NCI-H82 (cell line): ENCODE measurements at regions not wholly inside any gene's neighbourhood (a gene's known extent, or its start where the extent isn't known, plus 50 kb on each side); places are given as distances from the start of the nearest gene placed in this dataset.
"Not testable (repeated sequence)": the region's sequence is repeated elsewhere in the genome, so short reads cannot be mapped to it uniquely, and the experiment has no call there.

Experiments used
- DNase-seq: peaks from one replicate; lab custom pipeline; 2025; lab: John Stamatoyannopoulos, UW

DNA sequence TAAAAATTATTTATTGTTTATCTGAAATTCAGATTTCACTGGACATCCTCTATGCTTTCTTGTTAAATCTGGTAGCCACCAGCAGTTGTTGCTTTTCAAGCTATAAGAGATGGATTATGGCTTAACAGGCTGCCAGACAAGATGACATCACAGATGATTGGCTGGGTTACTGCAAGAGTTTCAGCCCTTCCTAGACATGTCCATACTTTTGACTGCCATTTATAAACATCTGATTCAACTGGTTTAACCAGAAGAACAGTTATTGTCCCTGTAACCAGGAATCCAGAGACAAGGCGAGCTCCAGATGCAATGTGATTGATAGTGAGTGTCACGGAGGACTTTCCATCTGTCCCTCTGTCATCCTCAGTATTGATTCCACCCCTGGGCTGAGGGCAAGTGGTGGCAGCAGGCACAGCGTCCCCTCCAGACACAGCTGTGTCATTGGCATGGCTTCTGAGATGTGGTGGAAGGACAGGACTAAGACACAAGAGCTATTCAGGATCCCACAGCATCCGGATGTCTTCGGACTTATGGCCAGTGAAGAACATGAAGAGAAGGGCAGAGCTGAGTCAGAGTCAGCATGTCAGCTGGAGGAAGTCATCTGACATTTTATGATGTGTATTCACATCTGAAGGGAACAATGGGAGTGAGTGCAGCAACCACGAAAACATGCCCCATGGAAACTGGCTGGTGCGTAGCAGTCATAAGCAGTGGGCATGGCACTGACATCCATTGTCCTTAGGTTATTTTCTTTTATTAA lies 284.5 kb upstream of the CDYL start:
- DNase-seq, result no peak

DNA sequence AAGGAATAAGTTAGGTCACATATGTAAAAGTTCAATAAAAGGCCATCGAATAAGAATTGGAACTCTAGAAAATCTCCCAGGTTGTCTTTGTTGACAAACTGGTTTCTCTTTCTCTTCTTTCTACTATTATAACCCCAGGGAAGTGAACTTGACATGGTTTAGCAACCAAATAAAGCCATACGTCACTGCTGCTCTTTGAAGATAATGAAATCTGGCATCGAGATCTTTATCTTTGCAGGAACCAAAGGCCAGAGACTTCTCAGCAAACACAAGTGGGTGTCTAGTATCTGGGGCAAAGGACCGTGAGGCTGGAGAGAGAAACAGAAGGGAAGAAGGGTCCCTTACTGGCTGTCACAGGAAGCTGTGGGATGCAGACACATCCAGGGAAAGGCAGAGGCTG lies 286.7 kb upstream of the CDYL start:
- DNase-seq, result no peak

DNA sequence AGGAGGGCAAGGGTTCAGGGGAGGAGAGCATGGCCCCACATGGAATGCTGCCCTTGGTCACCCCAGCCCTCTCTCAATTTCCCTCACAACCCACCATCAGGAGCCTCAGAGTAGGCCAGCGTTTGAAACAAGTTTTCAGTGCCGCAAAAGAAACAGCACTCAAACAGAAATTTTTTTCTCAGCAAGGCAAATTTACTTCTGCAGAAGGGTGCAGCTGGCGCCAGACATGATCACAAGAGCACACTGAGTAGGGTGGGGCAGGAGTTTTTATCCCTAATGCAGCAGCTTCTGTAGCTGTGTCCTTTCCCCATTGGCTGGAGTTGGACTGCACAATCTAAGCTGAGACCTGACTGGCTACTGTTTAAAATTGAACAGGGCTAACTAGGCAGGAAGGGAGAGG lies 287.8 kb upstream of the CDYL start:
- no peak for DNase-seq

DNA sequence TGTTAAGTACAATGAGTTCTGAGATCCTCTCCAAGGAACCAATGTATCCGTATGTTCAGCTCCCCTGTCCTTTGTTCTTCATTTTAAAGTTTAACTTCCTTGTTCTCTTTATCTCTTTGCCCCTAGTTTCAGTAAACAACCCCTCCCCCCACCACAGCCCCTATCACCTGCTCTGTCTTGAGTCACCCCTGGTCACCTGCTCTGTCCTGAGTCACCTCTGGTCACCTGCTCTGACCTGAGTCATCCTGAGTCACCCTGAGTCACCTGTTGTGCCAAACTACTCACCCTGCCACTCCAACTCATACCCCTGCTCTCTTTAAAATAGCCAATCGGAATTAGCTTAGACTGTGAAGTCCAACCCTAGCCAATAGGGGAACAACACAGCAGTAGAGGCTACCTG lies 288.7 kb upstream of the CDYL start:
- DNase-seq, result no peak

DNA sequence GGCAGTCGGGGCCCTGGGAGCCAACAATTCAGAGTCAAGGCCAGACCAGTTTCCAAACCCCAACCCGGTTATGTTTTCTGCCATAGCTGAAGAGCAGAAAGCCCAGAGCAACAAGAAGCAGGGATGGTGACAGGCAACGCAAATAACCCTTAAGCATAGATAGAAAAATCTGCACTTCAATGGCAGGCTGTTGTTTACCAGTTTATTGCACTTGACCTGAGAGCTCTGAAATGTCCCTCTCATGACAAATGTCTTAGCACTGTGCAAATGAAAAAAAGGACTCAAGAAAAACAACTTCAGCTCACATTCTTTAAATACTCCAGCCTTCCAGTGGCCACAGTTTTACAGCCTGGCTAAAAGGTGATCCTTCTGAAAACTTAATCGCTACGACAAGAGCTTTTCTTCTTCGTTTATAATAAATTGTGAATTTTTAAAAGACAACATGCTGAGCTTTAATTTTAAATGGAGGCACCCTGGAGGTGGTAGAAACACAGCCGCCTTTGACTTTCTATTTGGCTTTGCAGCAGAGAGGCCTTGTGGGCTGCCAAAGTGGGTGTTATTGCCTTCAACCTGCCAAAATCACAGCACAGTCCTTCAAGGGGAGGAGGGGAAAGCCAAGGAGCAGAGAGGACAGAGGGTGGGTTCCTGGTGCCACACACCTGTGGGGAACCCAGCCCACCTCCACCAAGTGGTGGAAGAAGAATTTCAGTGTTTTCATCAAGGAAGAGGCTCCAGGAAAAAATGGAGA lies 289.5 kb upstream of the CDYL start:
- no peak for DNase-seq

DNA sequence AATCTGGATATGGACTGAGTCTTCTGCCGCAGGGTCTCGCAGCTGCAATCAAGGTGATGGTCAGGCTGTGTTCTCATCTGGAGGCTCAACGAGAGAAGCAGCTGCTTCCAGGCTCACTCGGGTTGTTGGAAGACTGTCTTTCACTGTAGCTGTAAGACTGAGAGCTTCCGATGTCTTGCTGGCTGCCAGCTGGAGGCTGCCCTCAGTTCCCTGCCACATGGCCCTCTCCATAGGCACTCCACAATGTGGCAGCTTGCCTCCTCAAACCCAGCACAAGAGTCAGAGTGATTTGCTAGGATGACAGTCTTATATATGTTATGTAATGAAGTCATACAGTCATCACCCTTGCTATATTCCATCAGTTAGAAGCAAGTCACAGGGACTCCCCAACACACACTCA lies 290.5 kb upstream of the CDYL start:
- DNase-seq, result no peak

DNA sequence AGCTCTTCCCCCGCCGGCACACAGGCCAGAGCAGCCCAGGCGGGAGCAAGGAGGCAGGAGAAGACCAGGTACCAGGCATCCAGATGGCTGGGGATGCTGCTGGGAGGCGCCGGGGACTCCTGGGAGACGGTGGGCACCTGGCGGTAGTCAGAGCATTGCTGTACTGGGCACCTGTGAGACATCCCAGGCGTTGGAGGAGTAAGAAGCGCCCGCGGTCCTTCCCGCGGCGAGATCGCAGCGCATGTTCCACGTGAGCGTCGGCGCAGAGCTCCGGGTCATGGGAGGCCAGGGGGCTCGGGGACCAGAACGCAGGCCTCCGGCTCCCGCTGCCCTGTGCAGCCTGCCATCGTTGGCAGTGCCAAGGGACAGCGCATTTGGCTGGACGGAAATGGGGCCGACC lies 293.7 kb upstream of the CDYL start:
- no peak for DNase-seq

DNA sequence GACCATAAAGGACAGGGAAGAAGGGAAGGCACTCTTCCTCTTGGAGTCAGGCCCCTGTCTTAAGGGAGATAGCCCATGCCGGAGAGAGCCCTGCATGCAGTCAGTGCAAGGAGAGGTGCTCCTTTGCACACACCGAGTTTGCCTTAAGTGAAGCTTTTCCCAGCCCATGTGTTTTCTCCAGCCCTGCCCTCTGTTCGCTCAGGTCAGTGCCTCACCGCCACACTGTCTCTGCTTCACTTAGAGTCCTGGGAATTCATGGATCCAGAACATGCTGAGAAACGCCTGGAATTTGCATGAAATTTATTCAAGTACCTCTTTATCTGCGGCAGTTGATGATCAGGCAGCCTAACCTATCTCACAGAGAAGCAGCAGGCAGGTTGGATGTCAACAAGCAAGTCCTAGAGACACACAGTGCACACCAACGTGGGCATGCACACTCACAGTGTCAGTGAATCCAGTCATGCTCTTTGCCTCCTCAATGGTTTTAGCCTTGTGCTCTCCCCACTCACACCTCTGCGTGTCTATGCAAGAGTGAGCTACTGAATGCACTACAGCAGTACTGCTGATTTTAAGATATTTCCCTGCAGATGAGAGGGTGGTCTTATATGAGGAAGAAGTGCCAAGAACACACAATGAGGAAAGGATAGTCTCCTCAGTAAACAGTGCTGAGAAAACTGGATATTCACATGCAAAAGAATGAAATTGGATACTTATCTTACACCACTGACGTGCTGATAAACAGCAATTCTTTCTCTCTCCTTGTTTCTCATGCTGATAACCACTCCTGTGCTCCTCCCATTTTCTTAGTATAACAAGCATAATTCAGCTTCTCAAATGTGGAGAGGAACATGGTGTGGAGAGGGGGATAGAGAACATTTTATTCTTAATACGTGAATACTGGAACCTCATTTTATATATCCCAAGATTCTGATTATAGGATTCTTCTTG lies 295.1 kb upstream of the CDYL start:
- no peak for DNase-seq

DNA sequence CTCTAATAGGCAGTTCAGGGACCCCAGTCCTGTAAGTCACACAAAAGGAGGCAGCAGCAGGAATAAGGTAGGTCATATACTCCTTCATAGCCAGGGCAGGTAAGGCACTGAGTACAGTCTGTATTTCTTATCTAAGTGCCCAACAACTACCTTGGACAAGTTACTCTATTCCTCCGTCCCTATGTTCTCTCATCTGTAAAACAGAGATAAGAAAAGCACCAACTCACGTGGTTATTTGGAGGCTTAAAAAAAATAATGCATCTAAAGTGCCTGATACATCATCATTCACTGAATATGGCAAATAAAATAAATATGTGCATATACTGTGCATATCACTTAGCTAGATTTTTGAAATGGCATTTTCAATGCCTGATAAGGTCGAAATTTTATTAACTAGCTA lies 298.1 kb upstream of the CDYL start:
- DNase-seq, result no peak

DNA sequence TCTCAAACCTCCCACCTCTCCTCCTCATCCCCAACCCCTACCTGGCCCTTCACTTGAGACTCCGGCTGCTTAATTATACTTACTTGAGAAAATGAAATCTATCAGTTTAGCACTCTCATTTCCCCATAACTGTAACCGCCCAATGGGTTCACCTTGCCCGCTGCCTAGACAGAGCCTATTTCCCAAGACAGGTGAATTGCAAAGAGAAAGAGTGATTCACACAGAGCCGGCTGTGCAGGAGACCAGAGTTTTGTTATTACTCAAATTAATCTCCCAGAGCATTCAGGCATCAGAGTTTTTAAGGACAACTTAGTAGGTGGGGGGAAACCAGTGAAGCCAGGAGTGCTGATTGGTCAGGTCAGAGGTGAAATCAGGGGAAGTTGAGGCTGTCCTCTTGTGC lies 301.4 kb upstream of the CDYL start:
- DNase-seq, result no peak

DNA sequence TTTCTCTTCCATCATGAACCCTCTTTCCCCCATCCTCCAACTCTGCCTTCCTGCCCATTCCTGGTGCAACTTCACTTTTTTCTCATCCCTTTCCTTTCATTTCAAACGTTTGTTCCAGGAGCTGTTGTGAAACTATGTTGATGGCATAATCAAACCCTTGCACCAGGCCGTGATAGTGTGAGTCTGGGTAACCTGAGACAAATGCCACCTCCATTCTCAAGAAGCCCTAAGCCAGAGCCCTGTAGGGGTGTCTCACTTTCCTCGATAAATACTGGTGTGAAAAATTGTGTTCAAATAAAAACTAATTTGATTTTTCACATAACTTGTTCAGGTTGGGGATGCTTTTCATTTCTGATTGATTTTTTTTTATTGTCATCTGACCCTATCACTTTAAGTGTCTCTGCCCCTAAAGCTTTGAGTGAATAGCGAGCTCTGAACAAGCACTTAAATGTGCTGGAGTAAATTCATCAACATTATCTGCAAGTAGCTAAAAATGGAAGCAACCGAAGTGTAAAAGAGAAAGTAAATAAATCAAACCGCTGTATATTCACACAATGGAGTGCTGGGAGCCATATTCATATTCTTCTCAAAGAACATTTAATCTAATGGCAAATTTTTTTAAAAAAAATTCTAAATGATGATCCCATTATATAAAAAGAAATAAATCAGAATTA lies 303.1 kb upstream of the CDYL start:
- no peak for DNase-seq

DNA sequence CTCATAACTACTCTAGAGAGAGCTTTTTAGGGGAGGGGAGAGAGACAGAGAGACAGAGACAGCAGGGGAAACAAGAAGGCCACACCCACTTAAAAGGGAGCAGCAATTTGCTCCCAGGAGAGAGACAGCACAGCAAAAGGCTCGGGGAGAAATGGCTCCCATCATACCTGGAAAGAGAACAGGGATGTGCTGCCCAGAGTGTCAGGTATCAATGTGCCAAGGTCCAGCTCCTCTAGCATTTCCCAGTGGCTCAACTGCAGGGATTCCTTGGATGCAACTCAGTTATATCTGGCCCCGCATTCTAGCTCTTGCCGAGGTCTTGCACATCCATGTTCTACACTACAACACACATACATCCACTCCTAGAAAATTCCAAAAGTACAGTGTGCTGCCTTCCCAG lies 304.0 kb upstream of the CDYL start:
- no peak for DNase-seq

DNA sequence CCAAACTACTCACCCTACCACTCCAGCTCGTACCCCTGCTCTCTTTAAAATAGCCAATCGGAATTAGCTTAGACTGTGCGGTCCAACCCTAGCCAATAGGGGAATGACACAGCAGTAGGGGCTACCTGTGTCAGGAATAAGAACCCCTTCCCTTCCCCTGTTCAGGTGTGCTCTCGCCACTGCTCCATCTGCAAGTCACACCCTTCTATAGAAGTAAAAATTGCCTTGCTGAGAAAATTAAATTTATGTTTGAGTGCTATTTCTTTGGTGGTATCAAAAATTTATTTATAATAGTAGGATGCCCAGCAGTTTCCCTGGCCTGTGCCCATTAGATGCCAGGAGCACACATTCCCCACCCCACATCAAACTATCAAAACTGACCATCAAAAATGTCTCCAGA lies 304.7 kb upstream of the CDYL start:
- not testable (repeated sequence) for DNase-seq

DNA sequence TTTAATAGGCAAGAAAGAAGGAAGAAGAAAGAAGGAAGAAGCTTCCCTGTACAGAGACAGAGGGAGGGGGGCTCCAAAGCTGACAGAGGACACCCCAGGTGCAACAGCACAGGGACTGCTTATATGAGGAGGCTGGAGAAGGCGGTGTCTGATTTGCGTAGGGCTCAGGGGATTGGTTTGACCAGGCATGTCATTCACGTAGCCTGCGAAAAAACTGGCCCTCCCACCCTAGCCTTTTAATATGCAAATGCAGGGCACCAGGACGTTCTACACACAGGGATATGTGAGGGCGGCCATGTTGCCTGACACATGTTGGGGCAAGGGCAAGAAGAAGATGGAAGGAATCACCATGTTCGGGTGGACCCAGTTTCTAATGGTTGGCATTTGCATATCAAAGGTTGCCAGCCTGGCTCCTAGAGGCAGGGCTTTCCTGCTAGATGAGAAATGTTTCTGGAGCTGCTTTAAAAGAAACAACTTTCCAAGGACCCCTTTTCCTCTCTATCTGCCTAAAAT lies 305.4 kb upstream of the CDYL start:
- no peak for DNase-seq

DNA sequence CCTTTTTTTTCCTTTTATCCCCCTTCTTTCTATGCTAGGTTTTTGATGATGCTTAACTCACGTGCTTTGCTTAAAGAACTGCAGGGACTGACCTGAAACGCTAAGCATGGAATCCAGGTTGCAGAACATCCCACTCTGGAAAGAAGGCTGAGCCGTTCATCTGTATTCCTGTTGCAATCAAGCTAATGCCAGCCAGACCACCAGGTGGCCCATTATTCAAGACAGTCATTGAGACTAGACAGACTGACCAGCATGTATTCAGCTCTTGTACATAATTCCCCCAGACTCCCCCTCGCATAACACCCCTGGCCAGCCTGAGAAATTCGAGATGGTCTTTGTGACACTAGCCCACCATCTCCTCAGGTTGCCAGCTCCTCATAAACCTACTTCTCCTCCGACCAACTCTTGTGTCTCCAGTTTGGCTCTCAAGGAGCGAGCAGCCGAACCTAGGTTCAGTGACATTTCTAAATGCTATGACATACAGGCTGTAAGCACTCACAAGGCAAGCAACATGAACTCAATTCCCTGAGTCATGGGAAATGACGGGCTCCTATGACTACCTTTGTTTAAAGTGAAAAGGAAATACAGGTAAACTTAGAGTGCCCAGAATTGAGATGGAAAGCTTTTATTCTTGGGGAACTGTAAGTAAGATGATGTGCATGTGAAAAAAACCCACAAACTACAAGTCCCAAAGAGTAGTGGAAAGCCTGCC lies 309.3 kb upstream of the CDYL start:
- DNase-seq, result no peak

DNA sequence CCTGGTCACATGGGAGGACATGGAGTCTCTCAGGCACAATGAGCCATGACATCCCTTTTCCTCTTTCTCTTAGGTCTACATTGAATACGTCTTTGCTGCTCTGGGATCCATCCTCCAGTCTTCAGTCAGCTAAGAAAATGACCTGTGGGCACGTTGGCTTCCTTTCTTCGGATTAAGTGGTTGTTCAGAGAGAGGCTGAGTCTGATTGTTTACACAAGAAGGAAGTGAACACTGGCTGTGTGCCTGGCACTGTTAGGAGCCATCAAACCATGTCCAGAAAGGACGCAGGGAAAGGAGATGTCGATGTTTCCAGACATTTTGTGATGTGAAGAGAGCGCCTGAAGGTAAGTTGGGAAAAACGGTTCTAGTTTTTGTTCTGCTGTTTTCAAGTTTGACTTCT lies 309.9 kb upstream of the CDYL start:
- DNase-seq, result no peak

DNA sequence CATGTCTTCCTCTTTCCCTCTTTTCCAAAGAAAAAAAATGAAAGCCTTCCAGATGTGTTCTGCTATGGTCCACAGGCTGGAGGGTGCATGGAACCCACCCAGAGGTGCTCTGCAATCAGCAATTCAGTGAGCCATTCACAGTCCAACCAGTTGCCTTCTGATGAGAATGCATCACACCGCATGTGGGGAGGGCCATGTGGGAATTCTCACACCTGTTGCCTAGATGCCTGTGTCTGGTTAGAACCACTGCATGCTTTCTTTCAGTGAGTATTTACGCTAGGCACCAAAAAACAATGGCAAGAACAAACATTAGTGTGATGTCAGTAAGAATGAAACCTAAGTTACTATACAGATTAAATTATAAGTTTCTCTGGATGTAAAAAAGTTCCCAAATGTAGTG lies 311.6 kb upstream of the CDYL start:
- no peak for DNase-seq

DNA sequence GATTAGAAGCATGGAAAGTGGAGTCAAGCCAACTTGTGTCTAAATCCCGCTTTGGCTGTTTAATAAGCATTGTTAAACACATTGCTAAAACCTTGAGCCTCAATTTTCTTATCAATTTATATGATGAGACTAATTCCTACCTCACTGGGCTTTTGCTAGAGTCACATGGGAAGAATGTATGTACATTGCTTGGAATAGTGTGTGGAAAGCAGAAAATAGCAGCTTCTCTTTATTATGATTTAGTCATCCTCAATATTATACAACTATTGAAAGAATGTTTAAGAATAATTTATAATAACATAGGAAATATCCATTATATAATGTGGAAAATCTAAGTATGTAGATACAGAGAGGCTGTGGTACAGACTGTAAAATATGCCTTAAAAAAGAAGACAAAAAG lies 313.0 kb upstream of the CDYL start:
- DNase-seq, result no peak

DNA sequence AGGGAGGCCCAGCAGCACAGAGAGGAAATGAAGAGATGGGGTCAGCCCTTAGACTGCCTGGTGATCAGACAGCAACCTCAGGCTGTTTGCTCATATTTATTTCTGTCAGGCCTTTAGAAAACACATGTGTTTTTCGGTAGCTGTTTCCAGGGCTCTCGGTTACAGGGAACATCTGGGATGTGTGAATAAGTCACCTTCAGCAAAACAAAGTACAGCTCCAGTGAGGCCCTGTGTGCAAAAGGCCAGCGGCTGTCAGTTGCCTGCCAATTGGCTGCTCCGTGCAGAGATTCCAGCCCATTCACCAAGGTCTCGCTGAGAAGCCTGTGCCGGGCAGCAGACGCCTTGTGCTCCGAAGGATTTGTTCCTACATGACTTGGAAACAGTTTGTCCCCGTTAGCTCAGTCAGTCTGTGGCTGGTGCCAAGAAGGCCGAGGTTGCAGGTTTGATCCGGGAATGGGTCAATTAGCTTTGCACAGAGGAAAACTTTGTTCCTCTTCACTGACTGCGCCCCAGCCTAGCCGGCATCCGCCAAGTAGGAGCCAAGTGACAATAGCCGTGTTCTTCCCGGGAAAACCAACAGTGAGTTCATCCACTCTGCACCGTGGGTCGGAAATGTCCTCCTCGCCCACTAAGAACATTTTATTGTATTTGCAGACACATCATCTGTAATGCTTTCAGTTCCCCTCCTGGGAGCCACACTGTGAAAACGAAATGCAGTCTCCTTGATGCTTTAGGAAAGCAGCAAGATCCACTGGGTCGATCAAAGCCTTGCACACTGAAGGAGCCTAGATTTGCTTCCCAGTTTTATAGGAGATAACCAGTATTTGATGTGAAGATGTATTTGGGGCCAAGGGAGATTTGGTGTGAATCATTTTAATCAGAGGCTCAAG lies 315.4 kb upstream of the CDYL start:
- DNase-seq, result no peak

DNA sequence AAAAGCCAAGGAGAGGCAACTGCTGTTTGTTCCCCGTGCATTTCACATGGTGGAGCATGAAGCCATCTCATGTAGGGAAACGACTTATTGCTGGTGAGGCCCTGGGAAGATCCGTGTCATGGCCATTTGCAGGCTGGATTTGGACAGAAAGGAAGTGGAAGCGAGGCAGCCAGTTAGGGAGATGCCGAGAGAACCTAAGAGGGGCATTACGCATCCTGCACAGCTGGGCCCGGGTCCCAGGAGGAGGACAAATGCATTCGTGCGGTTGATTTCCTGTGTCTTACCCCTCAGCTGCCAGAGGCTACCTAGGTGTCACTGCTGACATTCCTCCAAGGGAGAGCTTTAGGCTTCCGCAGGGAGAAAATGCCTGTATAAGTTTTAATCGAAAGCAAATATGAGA lies 316.2 kb upstream of the CDYL start:
- DNase-seq, result no peak
